NCI-H1417 treated with DMSO at 0.1 percent for 48 hours (cell line): ENCODE measurements at regions not wholly inside any gene's neighbourhood (a gene's known extent, or its start where the extent isn't known, plus 50 kb on each side); places are given as distances from the start of the nearest gene placed in this dataset.

ENCODE experiments used
- DNase-seq: peaks from one replicate; lab custom pipeline; 2025; lab: John Stamatoyannopoulos, UW

- DNase-seq, result no peak
Measured at GRCh38 chr14:104462651-104463630, 116.6 kb upstream of the C14orf180 start.

GRCh38 chr14:104464907-104465306 is 114.7 kb upstream of the C14orf180 start:
- DNase-seq, result no peak

DNA sequence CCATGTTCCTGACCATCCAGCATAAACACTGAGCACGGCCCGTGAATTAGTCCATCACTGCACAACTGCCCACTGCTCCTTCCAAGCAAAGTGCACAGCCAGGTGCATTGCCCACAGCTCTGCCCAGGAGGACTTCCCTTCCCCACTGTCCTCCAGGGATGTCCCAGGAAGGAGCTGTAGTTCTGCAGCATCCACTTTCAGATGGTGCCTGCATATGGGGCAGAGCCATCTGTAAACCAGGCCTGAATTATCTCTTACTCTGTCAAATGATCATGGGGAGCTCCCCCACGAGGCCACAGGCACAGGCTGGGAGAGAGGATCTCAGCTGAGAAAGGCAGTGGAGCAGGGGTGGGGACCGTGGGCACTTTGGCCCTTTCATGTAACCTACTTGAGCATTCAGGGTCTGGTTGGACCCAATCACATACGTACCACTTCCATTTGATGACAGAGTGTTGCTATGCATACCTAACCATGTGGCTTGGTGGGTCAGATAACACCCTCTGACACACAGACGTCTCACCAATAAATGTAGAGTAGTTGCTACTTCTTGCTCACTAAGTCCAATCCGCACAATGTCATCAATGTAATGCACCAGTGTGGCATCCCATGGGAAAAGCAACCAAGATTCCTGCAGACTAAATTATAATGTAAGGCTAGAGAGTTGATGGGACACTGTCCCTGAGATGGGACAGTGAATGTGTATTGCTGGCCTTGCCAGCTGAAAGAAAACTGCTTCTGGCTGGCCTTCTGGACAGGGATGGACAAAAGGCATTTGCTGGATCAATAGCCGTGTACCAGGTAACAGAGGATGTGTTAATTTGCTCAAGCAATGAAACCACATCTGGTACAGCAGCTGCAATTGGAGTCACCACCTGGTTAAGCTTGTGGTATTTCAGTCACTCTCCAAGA is 113.8 kb upstream of the C14orf180 start:
- no peak for DNase-seq

DNA sequence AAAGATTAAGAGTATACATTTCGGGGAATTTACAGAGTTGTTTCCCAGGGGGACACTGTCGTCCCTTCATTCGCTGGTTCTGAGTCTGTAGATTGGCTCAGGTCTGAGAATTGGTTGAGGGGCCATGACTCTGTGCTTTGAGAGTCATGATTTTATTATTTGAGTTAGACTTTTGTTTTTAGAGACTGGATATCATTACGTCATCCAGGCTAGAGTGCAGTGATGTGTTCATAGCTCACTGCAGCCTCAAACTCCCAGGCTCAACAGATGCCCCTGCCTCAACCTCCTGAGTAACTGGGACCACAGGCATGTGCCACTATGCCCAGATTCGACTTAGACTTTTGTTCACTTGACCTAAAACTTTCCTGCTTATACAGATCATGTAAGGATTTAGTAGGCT is 112.3 kb upstream of the C14orf180 start:
- DNase-seq, result no peak

- no peak for DNase-seq
Measured at GRCh38 chr14:104467641-104468040, 111.9 kb upstream of the C14orf180 start.

GRCh38 chr14:104469591-104469990 is 110.0 kb upstream of the C14orf180 start:
- DNase-seq, result no peak

GRCh38 chr14:104470588-104470987 is 109.0 kb upstream of the C14orf180 start:
- DNase-seq, result no peak

GRCh38 chr14:104471114-104471513 is 108.5 kb upstream of the C14orf180 start:
- DNase-seq, result no peak

DNA sequence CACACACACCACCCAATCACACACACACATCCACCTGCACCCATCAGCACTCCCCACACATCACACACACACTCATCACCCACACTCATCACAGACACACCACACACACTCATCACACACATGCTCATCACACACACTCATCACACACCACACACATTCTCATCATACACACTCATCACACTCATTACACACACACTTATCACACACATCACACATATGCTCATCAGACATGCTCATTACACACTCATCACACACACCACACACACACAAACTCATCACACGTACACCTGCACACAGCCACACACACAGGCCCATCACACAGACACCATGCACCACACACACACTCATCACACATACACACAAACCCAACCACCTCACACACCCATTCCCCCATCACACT is 107.5 kb upstream of the C14orf180 start:
- DNase-seq, result no peak

GRCh38 chr14:104472536-104473243 is 106.9 kb upstream of the C14orf180 start:
- no peak for DNase-seq

DNA sequence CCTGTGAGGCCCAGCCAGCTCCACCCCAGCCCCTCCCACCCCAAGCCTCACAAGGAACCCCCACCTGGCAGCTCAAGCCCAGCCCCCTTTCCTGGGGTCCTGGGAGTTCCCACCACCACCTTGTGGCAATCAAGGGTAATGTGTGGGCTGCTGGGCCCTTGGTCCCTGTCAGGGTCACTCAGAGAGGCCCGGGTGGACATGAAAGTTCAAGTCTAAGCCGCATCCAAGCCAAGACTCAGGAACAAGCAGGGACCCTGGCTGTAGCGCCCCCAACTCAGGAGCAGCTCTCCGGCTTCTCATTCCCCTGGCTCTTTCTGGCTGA is 106.4 kb upstream of the C14orf180 start:
- DNase-seq, result no peak

GRCh38 chr14:104473649-104474494 is 105.7 kb upstream of the C14orf180 start:
- no peak for DNase-seq

DNA sequence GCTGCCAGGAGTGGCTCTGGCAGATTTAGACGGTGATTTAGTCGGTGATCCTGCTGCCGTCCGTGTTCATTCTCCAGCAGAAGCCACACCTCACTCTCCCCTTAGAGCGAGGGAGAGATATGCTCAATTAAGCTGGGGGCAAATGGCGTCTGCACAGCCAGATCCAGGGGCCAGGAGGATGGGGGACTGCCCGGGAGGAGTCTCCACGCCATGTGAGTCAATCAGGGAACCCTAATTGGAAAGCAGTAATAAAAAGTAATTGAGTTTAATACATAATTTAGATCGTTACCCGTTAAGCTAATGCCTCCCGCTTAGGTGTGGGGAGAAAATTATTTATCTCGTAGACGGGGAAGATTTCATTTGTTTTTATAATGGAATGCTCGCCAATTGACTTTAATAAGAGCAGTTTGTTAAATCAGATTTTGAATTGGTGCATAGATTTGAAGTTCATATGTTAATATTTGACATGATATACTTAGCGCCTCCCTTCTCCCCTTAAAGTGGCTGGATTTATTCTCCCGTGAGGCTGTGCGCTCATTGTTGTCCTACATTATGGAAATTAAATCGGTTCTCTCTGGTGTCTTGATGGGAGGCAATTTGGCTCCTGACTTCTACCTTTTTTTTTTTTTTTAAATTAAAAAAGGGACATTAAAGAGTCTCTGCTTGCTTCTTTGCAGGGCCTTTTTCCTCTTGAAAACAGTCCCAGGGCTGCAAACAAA is 104.9 kb upstream of the C14orf180 start:
- DNase-seq, result no peak

GRCh38 chr14:104475256-104475655 is 104.3 kb upstream of the C14orf180 start:
- DNase-seq, result no peak

GRCh38 chr14:104475802-104476201 is 103.8 kb upstream of the C14orf180 start:
- DNase-seq, result no peak

GRCh38 chr14:104476437-104476836 is 103.1 kb upstream of the C14orf180 start:
- no peak for DNase-seq

DNA sequence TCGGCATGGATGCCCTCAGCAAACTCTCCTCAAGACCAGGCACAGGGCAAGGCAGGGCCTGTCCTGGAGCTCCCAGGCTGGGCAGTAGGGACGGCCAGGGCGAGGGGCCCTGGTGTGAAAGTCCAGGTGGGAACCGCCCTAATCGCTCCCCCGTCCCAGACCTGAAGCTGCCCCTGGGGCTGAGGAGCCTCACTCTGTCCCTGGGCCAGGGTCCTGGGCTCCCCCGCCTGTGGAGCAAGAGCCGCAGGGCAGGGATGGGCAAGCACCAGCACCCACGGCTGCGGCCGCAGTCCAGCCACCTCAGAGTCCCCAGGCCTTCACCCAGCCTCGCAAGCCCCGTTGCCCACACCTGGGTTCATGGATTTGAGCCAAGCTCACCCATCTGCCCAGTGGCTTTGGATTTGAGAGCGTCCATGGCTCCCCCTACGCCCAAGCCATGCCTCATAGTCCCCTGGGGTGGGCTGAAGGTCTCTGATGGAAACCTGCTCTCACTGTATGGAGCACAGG is 102.4 kb upstream of the C14orf180 start:
- no peak for DNase-seq

- no peak for DNase-seq
Measured at GRCh38 chr14:104477666-104478380, 101.7 kb upstream of the C14orf180 start.

- DNase-seq, result no peak
Measured at GRCh38 chr14:104478656-104479055, 100.9 kb upstream of the C14orf180 start.

GRCh38 chr14:104479901-104480300 is 99.7 kb upstream of the C14orf180 start:
- DNase-seq, result no peak
